ENCODE measurements at regions not wholly inside any gene's neighbourhood (a gene's known extent, or its start where the extent isn't known, plus 50 kb on each side); places are given as distances from the start of the nearest gene placed in this dataset.

GRCh38 chr4:106424426-106424825 is 55.8 kb upstream of the GIMD1 start:
- ATAC-seq (no peak), DNase-seq (ENCODE audit: low spot score) (no peak)
- Histone ChIP-seq H3K27ac (ENCODE audit: low read depth) (no peak overlapping the region), H3K4me2 (no peak overlapping the region), H3K79me2 (replicated peaks; ENCODE audit: insufficient read depth) (no peaks in the 10 kb centered on the region), H3K4me3 (no peak overlapping the region), H3K36me3 (ENCODE audit: insufficient read depth) (no peaks in the 10 kb centered on the region), H4K20me1 (replicated peaks; ENCODE audit: insufficient read depth) (no peaks in the 10 kb centered on the region), H2AFZ (no peak overlapping the region), H3K27me3 (ENCODE audit: insufficient read depth) (no peaks in the 10 kb centered on the region), H3K4me1 (ENCODE audit: insufficient read depth) (no peaks in the 10 kb centered on the region), H3K9me2 (ENCODE audit: insufficient read depth) (no peaks in the 10 kb centered on the region), H3F3A (replicated peaks; ENCODE audit: low read depth) (no peaks in the 10 kb centered on the region)
- no peak for TF ChIP-seq ZNF331 (CRISPR knock-in tag; IDR thresholded peaks at IDR 0.05; ENCODE audit: low read depth)
- no peak for TF ChIP-seq STAT1 (IDR thresholded peaks at IDR 0.05; ENCODE audit: unreplicated experiment)
- no peak for TF ChIP-seq CREB1 (CRISPR knock-in tag; IDR thresholded peaks at IDR 0.05; ENCODE audit: low read depth)
- no peak for TF ChIP-seq ETS1 (IDR thresholded peaks at IDR 0.05)
- TF ChIP-seq ZNF462 (CRISPR knock-in tag; IDR thresholded peaks at IDR 0.05): no peak
- no peak for TF ChIP-seq ZNF114 (CRISPR knock-in tag; IDR thresholded peaks at IDR 0.05)
- TF ChIP-seq, protein P1, sequence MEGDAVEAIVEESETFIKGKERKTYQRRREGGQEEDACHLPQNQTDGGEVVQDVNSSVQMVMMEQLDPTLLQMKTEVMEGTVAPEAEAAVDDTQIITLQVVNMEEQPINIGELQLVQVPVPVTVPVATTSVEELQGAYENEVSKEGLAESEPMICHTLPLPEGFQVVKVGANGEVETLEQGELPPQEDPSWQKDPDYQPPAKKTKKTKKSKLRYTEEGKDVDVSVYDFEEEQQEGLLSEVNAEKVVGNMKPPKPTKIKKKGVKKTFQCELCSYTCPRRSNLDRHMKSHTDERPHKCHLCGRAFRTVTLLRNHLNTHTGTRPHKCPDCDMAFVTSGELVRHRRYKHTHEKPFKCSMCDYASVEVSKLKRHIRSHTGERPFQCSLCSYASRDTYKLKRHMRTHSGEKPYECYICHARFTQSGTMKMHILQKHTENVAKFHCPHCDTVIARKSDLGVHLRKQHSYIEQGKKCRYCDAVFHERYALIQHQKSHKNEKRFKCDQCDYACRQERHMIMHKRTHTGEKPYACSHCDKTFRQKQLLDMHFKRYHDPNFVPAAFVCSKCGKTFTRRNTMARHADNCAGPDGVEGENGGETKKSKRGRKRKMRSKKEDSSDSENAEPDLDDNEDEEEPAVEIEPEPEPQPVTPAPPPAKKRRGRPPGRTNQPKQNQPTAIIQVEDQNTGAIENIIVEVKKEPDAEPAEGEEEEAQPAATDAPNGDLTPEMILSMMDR (conservative IDR thresholded peaks at IDR 0.05; ENCODE audit: low read depth in 2 of 2): no peak
- no peak for TF ChIP-seq EZH2 (IDR thresholded peaks at IDR 0.05; ENCODE audit: low read depth, unreplicated experiment)
- TF ChIP-seq REST (IDR thresholded peaks at IDR 0.05; ENCODE audit: unreplicated experiment): no peak
- no peak for TF ChIP-seq EZH2phosphoT487 (IDR thresholded peaks at IDR 0.05; ENCODE audit: unreplicated experiment)
- TF ChIP-seq POLR2AphosphoS5 (IDR thresholded peaks at IDR 0.05; ENCODE audit: low read depth): no peak
- no peak for TF ChIP-seq NANOG (IDR thresholded peaks at IDR 0.05; ENCODE audit: borderline replicate concordance)
- no peak for TF ChIP-seq JUNB (IDR thresholded peaks at IDR 0.05; ENCODE audit: unreplicated experiment)
- Mint-ChIP-seq H3K36me3 (ENCODE audit: low read depth) (no peaks in the 10 kb centered on the region), H3K9me3 (no peaks in the 10 kb centered on the region), H3K27ac (no peak overlapping the region), H3K4me3 (no peak overlapping the region), H3K27me3 (ENCODE audit: insufficient read depth, low read depth, poor library complexity) (no peaks in the 10 kb centered on the region), H3K4me1 (peaks cover 10% of the 10 kb centered on the region)

Data from GM23338 (cell line).